ENCODE measurements at regions not wholly inside any gene's neighbourhood (a gene's known extent, or its start where the extent isn't known, plus 50 kb on each side); places are given as distances from the start of the nearest gene placed in this dataset.

- TF ChIP-seq CTCF (IDR thresholded peaks at IDR 0.05; ENCODE audit: low read length, missing control alignments) = no peak
- no peak overlapping the region for H3K4me3 ChIP-seq (replicated peaks; ENCODE audit: low read depth, low read length)
- no peak for DNase-seq (ENCODE audit: low read depth)
These were observed 229.7 kb upstream of the CDH5 start for GRCh38 chr16:66136841-66137240.

- no peak for TF ChIP-seq CTCF (IDR thresholded peaks at IDR 0.05; ENCODE audit: low read length, missing control alignments)
- DNase-seq (ENCODE audit: low read depth) = no peak
- H3K4me3 ChIP-seq (replicated peaks; ENCODE audit: low read depth, low read length) = no peak overlapping the region
These were observed 230.7 kb upstream of the CDH5 start for GRCh38 chr16:66135838-66136237.

- DNase-seq (ENCODE audit: low read depth) = no peak
- TF ChIP-seq CTCF (IDR thresholded peaks at IDR 0.05; ENCODE audit: low read length, missing control alignments) = no peak
- H3K4me3 ChIP-seq (replicated peaks; ENCODE audit: low read depth, low read length) = no peak overlapping the region
These were observed 231.1 kb upstream of the CDH5 start for GRCh38 chr16:66135421-66135831.

- H3K4me3 ChIP-seq (replicated peaks; ENCODE audit: low read depth, low read length) = no peak overlapping the region
- DNase-seq (ENCODE audit: low read depth) = no peak
- TF ChIP-seq CTCF (IDR thresholded peaks at IDR 0.05; ENCODE audit: low read length, missing control alignments) = no peak
These were observed 231.6 kb upstream of the CDH5 start for GRCh38 chr16:66134875-66135274.

- TF ChIP-seq CTCF (IDR thresholded peaks at IDR 0.05; ENCODE audit: low read length, missing control alignments) = no peak
- no peak for DNase-seq (ENCODE audit: low read depth)
- no peak overlapping the region for H3K4me3 ChIP-seq (replicated peaks; ENCODE audit: low read depth, low read length)
These were observed 232.7 kb upstream of the CDH5 start for GRCh38 chr16:66133643-66134338.

GRCh38 chr16:66131895-66132294 is 234.6 kb upstream of the CDH5 start:
- no peak for TF ChIP-seq CTCF (IDR thresholded peaks at IDR 0.05; ENCODE audit: low read length, missing control alignments)
- DNase-seq (ENCODE audit: low read depth) = no peak

GRCh38 chr16:66131156-66131807 is 235.2 kb upstream of the CDH5 start:
- no peak for DNase-seq (ENCODE audit: low read depth)
- H3K4me3 ChIP-seq (replicated peaks; ENCODE audit: low read depth, low read length) = no peak overlapping the region
- TF ChIP-seq CTCF (IDR thresholded peaks at IDR 0.05; ENCODE audit: low read length, missing control alignments) = no peak

More at GRCh38 chr16:66131895-66132294, 234.6 kb upstream of the CDH5 start:
- no peak overlapping the region for H3K4me3 ChIP-seq (replicated peaks; ENCODE audit: low read depth, low read length)
